Stimulated activated memory B cell treated with anti-CD40 and anti-IgM and Interleukin-4, amounts not matched to agents 10 μg/mL and 1 μg/mL and 100 μg/mL, for 72 hours (primary cell): ENCODE measurements at regions not wholly inside any gene's neighbourhood (a gene's known extent, or its start where the extent isn't known, plus 50 kb on each side); places are given as distances from the start of the nearest gene placed in this dataset.

ENCODE experiments used
- ATAC-seq: fragments of 150-1000 bp; cut with Tn5 transposase; 2 replicates; pipeline ENCODE4 v1.10.0; 2021
- H3K27ac Mint-ChIP-seq: one replicate; pipeline ENCODE4 v1.8.0; 2022; ENCODE audit warnings: mild to moderate bottlenecking, mixed read lengths
- H3K27me3 Mint-ChIP-seq: one replicate; pipeline ENCODE4 v1.8.0; 2022; ENCODE audit warnings: mixed read lengths
- H3K36me3 Mint-ChIP-seq: one replicate; pipeline ENCODE4 v1.8.0; 2022; ENCODE audit warnings: mixed read lengths
- H3K4me1 Mint-ChIP-seq: one replicate; pipeline ENCODE4 v1.8.0; 2022; ENCODE audit warnings: mixed read lengths
- H3K4me3 Mint-ChIP-seq: one replicate; pipeline ENCODE4 v1.8.0; 2022; ENCODE audit warnings: mild to moderate bottlenecking, moderate library complexity, mixed read lengths
- H3K9me3 Mint-ChIP-seq: one replicate; pipeline ENCODE4 v1.8.0; 2022; ENCODE audit warnings: mixed read lengths

DNA sequence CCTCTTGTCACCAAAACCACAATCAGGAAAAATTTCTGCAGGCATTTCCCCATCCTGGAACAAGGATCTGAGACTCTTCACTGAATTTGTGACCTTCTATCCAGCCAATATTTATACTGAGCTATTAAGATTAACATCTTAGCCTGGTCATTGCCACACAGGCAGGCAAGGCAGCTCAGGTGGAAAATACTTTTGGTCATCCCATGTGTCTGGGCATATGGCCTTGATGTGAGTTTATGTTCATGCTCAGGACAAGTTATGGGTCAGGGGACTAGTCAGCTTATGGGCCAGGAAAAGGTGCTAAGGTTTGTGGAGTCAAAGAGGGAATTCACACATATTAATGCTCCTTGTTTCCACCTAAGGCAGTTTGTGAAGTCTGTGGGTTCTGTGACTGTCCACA, 124.3 kb upstream of the TOP3B start:
- Mint-ChIP-seq H3K27ac (no peak overlapping the region), H3K36me3 (peaks cover 6% of the 10 kb centered on the region), H3K4me3 (no peak overlapping the region), H3K9me3 (no peaks in the 10 kb centered on the region), H3K27me3 (no peaks in the 10 kb centered on the region), H3K4me1 (peaks cover 42% of the 10 kb centered on the region)
- no peak for ATAC-seq

DNA sequence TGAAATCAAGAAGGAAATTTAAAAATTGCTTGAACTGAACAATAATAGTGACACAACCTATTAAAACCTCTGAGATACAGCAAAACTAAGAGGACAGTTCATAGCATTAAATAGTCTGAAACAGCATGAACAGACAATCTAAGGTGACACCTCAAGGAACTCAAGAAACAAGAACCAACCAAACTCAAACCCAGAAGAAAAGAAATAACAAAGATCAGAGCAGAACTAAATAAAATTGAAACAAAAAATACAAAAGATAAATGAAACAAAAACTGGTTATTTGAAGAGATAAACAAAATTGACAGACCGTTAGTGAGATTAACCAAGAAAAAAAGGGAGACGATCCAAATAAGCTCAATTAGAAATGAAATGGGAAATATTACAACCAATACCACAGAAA, 122.8 kb upstream of the TOP3B start:
- peaks cover 6% of the 10 kb centered on the region for H3K36me3 Mint-ChIP-seq
- H3K4me1 Mint-ChIP-seq = peaks cover 27% of the 10 kb centered on the region
- no peaks in the 10 kb centered on the region for H3K9me3 Mint-ChIP-seq
- no peaks in the 10 kb centered on the region for H3K27me3 Mint-ChIP-seq
- no peak overlapping the region for H3K27ac Mint-ChIP-seq
- ATAC-seq = no peak
- H3K4me3 Mint-ChIP-seq = no peak overlapping the region

DNA sequence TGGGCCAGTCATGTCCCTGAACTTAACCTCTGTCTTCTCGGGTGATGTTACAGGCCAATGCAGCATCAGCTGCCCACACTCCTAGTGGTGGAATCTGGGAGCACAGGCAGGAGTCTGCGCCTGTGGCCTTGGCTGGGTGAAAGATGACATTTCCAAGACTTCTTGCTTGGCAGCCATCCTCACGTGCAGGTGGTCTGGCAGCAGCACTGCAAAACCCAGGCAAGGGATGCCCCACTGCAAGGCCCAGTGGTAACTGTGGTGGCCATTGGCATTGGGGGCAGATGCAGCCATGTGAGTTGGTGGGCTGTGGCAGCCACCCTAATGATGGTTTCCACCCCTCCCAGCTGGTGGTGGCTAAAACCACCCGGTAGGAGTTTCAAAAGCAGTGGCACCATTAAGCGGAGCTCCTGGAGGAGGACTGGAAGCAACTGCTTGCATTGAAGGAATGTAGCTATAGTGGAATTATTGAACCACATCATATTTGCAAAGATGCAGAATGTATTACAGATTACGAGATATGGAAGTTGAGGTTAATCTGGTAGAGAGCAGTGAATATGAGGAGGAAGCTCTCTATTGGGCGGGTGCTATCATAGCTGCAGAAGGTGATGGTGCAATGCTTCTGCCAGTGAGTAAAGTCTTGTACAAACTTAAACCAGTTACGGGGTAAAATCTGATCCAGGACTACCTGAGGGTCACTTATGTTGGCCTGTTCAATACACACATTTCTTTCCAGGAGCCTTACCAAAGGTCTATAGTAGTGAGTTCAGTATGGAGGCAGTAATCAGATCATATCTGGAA, 120.7 kb upstream of the TOP3B start:
- H3K9me3 Mint-ChIP-seq = peaks cover 3% of the 10 kb centered on the region
- H3K27ac Mint-ChIP-seq = no peak overlapping the region
- H3K27me3 Mint-ChIP-seq = no peaks in the 10 kb centered on the region
- ATAC-seq = no peak
- no peak overlapping the region for H3K4me3 Mint-ChIP-seq
- H3K36me3 Mint-ChIP-seq = peaks cover 13% of the 10 kb centered on the region
- H3K4me1 Mint-ChIP-seq = peaks cover 33% of the 10 kb centered on the region

DNA sequence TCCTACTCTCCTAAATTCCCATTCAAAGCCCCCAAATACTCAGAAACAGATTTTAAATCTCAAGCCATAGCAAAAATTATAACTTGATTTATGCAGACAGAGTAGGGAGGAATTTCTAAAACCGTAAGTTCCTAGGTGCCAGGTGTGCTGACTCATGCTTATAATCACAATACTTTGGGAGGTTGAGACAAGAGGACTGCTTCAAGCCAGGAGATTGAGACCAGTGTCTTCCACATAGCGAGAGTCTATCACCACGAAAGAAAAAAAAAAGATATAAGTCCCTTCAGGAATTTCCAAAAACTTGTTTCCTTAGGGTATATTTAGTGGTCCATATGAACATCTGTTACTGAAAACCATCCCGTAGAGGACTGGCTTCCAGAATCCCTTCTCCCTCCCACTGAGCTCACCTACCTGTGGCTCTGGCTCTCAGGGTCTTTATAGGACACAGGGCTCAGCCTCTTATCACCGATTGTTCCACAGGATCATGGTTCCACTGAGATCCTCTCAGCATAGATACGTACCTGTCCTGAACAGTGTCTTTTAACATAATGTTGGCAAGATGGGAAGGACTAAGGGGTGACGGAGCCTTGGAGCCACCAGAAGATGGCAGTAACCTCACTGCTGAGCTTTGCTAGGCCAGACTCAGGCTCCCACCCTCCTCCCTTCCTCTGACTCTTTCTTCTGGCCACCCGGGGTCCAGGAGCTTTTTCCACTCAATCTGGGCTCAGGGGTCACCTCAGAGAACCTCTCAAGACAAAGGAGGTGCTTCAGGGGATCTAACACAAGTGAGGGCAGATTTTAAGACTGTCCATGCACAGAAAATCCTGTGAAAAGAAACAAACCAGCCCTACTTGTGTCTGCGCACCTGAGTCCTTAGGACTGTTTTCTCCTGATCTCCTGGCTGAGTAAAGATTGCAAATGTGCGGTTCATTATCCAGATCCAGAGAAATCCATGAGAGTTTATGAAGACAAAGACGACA, 117.5 kb upstream of the TOP3B start:
- H3K4me3 Mint-ChIP-seq = no peak overlapping the region
- ATAC-seq = peak; percentile 44
- H3K36me3 Mint-ChIP-seq = peaks cover 44% of the 10 kb centered on the region
- H3K27me3 Mint-ChIP-seq = no peaks in the 10 kb centered on the region
- H3K4me1 Mint-ChIP-seq = peaks cover 37% of the 10 kb centered on the region
- peaks cover 32% of the 10 kb centered on the region for H3K9me3 Mint-ChIP-seq
- H3K27ac Mint-ChIP-seq = peak overlapping the region; percentile 86

GRCh38 chr22:22099194-22099486, 116.6 kb upstream of the TOP3B start:
- peaks cover 53% of the 10 kb centered on the region for H3K36me3 Mint-ChIP-seq
- H3K4me3 Mint-ChIP-seq = peak overlapping the region; percentile 64
- ATAC-seq = peak; percentile 98
- peak overlapping the region; percentile 86 for H3K27ac Mint-ChIP-seq
- H3K9me3 Mint-ChIP-seq = peaks cover 36% of the 10 kb centered on the region
- no peaks in the 10 kb centered on the region for H3K27me3 Mint-ChIP-seq
- peaks cover 36% of the 10 kb centered on the region for H3K4me1 Mint-ChIP-seq

DNA sequence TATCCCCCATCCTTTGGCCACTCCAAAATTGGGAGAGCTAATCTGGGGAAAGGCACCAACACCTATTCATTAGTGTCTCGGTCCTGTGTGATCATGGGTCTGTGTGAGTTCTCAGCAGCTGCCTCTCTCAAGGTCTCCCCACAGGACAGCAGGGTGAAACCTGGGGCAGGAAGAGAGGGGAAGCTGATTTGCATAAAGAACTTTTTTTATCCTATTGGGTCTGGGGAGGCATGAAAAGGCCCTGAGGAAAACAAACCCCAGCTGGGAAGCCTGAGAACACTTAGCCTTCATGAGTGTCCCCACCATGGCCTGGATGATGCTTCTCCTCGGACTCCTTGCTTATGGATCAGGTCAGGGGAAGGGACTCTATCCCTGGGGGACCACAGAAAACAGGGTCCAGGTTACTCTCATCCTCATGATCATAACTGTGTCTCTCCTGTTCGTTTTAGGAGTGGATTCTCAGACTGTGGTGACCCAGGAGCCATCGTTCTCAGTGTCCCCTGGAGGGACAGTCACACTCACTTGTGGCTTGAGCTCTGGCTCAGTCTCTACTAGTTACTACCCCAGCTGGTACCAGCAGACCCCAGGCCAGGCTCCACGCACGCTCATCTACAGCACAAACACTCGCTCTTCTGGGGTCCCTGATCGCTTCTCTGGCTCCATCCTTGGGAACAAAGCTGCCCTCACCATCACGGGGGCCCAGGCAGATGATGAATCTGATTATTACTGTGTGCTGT, 116.0 kb upstream of the TOP3B start:
- Mint-ChIP-seq H3K36me3 (peaks cover 58% of the 10 kb centered on the region), H3K4me3 (peak overlapping the region; percentile 64), H3K9me3 (peaks cover 39% of the 10 kb centered on the region), H3K27me3 (no peaks in the 10 kb centered on the region), H3K4me1 (peaks cover 39% of the 10 kb centered on the region), H3K27ac (peak overlapping the region; percentile 86)
- peak; percentile 73 for ATAC-seq

DNA sequence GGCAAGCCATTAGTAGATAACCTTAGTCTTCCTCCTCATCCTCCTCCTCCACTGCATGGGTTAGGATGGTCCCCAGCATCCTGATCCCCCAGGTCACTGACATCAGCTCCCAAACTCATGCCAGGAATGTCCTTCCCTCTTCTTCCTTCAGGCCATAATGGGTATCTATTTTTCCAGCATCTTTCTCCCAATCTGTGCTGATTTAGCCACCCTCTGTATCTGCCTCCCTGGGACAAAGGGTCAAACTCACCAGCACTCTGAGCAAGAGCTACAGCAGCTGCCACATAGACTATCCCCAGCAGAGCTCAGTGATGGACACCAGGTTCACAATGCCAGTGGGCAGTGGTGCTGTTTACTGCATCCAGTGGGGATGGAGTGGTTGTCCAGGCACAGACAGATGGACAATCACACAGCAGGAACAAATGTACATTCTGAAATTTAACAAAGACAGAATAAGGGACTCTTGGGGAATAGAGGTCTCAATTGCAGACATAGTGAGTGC, 115.2 kb upstream of the TOP3B start:
- Mint-ChIP-seq H3K27ac (peak overlapping the region; percentile 86), H3K9me3 (peaks cover 42% of the 10 kb centered on the region), H3K4me3 (no peak overlapping the region), H3K4me1 (peaks cover 47% of the 10 kb centered on the region), H3K27me3 (no peaks in the 10 kb centered on the region), H3K36me3 (peaks cover 61% of the 10 kb centered on the region)
- no peak for ATAC-seq

DNA sequence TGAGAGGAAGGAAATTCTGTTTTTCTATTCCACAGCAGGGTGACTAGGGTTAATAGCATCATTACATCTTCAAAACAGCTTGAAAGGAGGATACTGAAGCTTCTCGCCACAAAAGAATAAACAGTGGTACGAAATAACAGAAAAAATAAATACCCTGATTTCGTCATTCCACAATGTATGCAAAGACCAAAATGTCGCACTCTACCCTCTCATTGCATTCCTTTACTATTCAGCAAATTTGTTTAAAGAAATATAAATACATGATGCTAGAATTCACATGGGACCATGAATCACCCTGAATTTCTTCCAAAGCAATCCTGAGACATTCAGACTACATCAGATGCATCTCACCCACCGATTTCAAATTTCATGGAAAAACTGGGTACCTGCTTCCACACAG, 112.3 kb upstream of the TOP3B start:
- H3K4me3 Mint-ChIP-seq = no peak overlapping the region
- H3K4me1 Mint-ChIP-seq = peaks cover 51% of the 10 kb centered on the region

GRCh38 chr22:22094514-22094913, 111.9 kb upstream of the TOP3B start:
- Mint-ChIP-seq H3K4me1 (peaks cover 49% of the 10 kb centered on the region), H3K36me3 (peaks cover 76% of the 10 kb centered on the region), H3K4me3 (no peak overlapping the region), H3K9me3 (peaks cover 45% of the 10 kb centered on the region), H3K27ac (no peak overlapping the region), H3K27me3 (no peaks in the 10 kb centered on the region)
- ATAC-seq = no peak

More for the DNA sequence above, 112.3 kb upstream of the TOP3B start:
- Mint-ChIP-seq H3K9me3 (peaks cover 45% of the 10 kb centered on the region), H3K36me3 (peaks cover 76% of the 10 kb centered on the region), H3K27ac (no peak overlapping the region), H3K27me3 (no peaks in the 10 kb centered on the region)
- ATAC-seq = no peak

DNA sequence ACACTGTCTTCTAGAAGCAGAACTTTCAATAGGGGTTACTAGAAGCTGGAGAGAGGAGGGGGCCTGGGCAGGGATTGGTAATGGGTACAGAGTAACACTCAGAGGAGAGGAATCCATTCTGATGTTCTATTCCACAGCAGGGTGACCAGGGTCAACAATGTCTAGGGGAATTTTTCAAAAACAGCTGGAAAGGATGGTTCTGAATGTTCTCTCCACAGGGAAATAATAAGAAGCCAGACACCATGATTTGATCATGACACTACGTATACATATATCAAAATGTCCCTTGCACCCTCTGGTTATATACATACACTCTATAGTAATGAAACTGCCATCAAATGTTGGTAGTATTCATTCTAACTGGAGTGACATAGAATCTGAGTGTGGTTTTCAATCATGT, 111.2 kb upstream of the TOP3B start:
- ATAC-seq = no peak
- no peak overlapping the region for H3K4me3 Mint-ChIP-seq
- H3K36me3 Mint-ChIP-seq = peaks cover 71% of the 10 kb centered on the region
- H3K4me1 Mint-ChIP-seq = peaks cover 41% of the 10 kb centered on the region
- no peak overlapping the region for H3K27ac Mint-ChIP-seq
- H3K9me3 Mint-ChIP-seq = peaks cover 42% of the 10 kb centered on the region
- H3K27me3 Mint-ChIP-seq = no peaks in the 10 kb centered on the region

DNA sequence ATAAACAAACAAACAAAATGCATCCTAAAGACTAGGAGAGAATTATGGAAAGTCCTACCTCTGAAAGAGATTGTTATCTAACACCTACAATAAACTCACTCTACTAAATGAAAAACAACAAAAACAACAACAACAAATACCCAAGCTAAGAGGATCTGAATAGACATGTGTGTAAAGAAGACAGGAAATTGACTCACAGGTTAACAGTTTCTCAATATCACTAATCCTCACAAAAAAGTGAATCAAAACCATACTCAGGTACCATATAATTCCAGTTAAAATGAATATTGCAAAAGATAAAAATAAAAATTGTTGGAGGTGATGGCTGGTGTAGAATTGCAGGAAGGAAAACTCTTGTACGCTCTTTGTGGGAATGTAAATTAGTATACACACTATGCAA, 110.4 kb upstream of the TOP3B start:
- H3K36me3 Mint-ChIP-seq = peaks cover 66% of the 10 kb centered on the region
- H3K4me3 Mint-ChIP-seq = no peak overlapping the region
- no peak overlapping the region for H3K27ac Mint-ChIP-seq
- no peaks in the 10 kb centered on the region for H3K27me3 Mint-ChIP-seq
- H3K9me3 Mint-ChIP-seq = peaks cover 41% of the 10 kb centered on the region
- ATAC-seq = no peak
- peaks cover 34% of the 10 kb centered on the region for H3K4me1 Mint-ChIP-seq

GRCh38 chr22:22092101-22092500, 109.5 kb upstream of the TOP3B start:
- H3K4me3 Mint-ChIP-seq = no peak overlapping the region
- peaks cover 26% of the 10 kb centered on the region for H3K4me1 Mint-ChIP-seq
- H3K36me3 Mint-ChIP-seq = peaks cover 58% of the 10 kb centered on the region
- H3K9me3 Mint-ChIP-seq = peaks cover 33% of the 10 kb centered on the region
- H3K27ac Mint-ChIP-seq = no peak overlapping the region
- ATAC-seq = no peak
- no peaks in the 10 kb centered on the region for H3K27me3 Mint-ChIP-seq

DNA sequence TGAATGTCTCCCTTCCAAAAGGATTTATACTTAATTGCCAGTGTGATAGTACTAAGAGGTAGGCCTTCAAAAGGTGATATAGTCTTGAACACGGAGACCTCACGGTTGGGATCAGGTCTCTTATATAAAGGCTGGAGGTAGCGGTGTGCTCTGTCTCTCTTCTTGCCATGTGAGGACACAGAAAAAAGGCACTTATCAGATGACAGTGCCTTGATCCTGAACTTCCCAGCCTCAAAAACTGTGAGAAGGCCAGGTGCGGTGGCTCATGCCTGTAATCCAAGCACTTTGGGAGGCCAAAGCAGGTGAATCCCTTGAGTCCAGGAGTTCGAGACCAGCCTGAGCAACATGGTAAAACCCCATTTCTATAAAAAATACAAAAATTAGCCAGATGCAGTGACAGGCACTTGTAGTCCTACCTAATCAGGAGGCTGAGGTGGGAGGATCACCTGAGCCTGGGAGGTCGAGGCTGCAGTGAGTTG, 108.9 kb upstream of the TOP3B start:
- ATAC-seq = no peak
- no peak overlapping the region for H3K27ac Mint-ChIP-seq
- H3K27me3 Mint-ChIP-seq = no peaks in the 10 kb centered on the region
- peaks cover 26% of the 10 kb centered on the region for H3K9me3 Mint-ChIP-seq
- H3K4me3 Mint-ChIP-seq = no peak overlapping the region
- H3K36me3 Mint-ChIP-seq = peaks cover 51% of the 10 kb centered on the region
- peaks cover 20% of the 10 kb centered on the region for H3K4me1 Mint-ChIP-seq

DNA sequence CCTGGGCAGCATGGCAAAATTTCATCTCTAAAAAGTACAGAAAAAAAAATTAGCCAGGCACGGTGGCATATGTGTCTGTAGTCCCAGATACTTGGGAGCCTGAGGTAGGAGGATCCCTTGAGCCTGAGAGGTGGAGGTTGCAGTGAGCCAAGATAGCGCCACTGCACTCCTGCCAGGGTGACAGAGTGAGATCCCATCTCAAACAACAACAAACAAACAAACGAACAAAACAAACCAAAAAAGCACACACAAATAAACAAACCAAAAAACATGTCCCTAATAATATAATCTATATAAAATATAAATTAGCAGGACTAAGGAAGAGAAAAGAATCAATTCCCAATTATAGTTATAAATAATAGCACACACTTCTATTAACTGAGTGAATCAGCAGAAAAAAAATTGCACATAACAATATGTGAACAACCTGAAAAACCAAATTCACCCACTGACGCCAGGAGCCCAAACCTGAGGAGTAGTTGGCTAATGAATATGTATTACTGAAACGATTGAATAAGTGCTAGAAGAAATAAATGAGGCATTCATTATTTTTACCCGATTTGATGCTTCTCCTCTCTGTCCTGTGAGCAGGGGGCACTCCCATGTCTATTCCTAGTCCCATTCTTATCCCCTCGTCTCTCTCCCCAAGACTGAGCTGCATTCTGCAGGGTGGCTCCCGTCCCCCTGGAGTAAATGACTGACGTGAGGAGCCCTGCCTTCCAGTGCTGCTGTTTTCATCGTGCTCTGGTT, 108.2 kb upstream of the TOP3B start:
- Mint-ChIP-seq H3K27me3 (no peaks in the 10 kb centered on the region), H3K27ac (no peak overlapping the region), H3K9me3 (peaks cover 20% of the 10 kb centered on the region), H3K4me1 (peaks cover 19% of the 10 kb centered on the region), H3K36me3 (peaks cover 45% of the 10 kb centered on the region), H3K4me3 (no peak overlapping the region)
- ATAC-seq = no peak
